Glutamatergic neuron (in vitro differentiated cells): ENCODE measurements at regions not wholly inside any gene's neighbourhood (a gene's known extent, or its start where the extent isn't known, plus 50 kb on each side); places are given as distances from the start of the nearest gene placed in this dataset.

Source experiments
- DNase-seq: peaks from one replicate; pipeline ENCODE4 v3.0.0; 2022
- H3K27ac Mint-ChIP-seq: one replicate; pipeline ENCODE4 v1.8.0; 2020; ENCODE audit warnings: mild to moderate bottlenecking, mixed read lengths, inconsistent platforms; ENCODE audit not compliant: unreplicated experiment
- H3K27me3 Mint-ChIP-seq: one replicate; pipeline ENCODE4 v1.8.0; 2020; ENCODE audit warnings: mild to moderate bottlenecking, moderate library complexity, mixed read lengths, inconsistent platforms; ENCODE audit not compliant: unreplicated experiment
- H3K36me3 Mint-ChIP-seq: one replicate; pipeline ENCODE4 v1.8.0; 2020; ENCODE audit warnings: mild to moderate bottlenecking, mixed read lengths, inconsistent platforms; ENCODE audit not compliant: unreplicated experiment
- H3K4me1 Mint-ChIP-seq: one replicate; pipeline ENCODE4 v1.8.0; 2020; ENCODE audit warnings: mild to moderate bottlenecking, low read depth, mixed read lengths, inconsistent platforms; ENCODE audit not compliant: unreplicated experiment
- H3K4me3 Mint-ChIP-seq: one replicate; pipeline ENCODE4 v1.8.0; 2020; ENCODE audit warnings: mild to moderate bottlenecking, mixed read lengths, inconsistent platforms; ENCODE audit not compliant: unreplicated experiment
- H3K9me3 Mint-ChIP-seq: one replicate; pipeline ENCODE4 v1.8.0; 2020; ENCODE audit warnings: mild to moderate bottlenecking, moderate library complexity, mixed read lengths, inconsistent platforms; ENCODE audit not compliant: unreplicated experiment
- TF ChIP-seq, protein P1 (sequence below): fragments of 200-600 bp; sonication (generic); IDR thresholded peaks from one replicate; pipeline ENCODE4 v1.5.0; 2021; ENCODE audit not compliant: partially characterized antibody, unreplicated experiment

DNA sequence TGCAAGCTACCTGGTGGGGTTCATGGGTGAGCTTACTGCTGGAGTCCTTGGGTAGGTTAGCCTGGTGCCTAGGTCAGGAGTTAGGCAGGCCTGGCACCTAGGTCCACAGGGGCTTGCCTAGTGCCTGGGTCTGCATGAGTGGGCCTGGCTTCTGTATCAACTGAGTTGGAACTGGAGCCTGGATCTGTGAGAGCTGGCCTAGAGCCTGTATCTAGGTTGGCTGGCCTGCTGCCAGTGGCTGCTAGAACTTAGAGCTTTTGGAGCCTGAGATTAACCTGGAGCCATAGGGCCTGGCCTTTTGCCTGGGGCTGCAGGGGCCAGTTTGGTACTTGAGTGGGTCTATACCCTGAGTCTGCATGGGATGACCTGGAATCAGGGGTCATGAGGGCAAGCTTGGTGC, 679.4 kb downstream of the NUP35 start:
- Mint-ChIP-seq H3K4me1 (no peaks in the 10 kb centered on the region), H3K27me3 (no peaks in the 10 kb centered on the region), H3K27ac (no peak overlapping the region), H3K9me3 (no peaks in the 10 kb centered on the region), H3K36me3 (no peaks in the 10 kb centered on the region), H3K4me3 (no peak overlapping the region)
- TF ChIP-seq, protein P1, sequence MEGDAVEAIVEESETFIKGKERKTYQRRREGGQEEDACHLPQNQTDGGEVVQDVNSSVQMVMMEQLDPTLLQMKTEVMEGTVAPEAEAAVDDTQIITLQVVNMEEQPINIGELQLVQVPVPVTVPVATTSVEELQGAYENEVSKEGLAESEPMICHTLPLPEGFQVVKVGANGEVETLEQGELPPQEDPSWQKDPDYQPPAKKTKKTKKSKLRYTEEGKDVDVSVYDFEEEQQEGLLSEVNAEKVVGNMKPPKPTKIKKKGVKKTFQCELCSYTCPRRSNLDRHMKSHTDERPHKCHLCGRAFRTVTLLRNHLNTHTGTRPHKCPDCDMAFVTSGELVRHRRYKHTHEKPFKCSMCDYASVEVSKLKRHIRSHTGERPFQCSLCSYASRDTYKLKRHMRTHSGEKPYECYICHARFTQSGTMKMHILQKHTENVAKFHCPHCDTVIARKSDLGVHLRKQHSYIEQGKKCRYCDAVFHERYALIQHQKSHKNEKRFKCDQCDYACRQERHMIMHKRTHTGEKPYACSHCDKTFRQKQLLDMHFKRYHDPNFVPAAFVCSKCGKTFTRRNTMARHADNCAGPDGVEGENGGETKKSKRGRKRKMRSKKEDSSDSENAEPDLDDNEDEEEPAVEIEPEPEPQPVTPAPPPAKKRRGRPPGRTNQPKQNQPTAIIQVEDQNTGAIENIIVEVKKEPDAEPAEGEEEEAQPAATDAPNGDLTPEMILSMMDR = no peak
- no peak for DNase-seq

- H3K4me3 Mint-ChIP-seq = no peak overlapping the region
- H3K4me1 Mint-ChIP-seq = no peaks in the 10 kb centered on the region
- no peaks in the 10 kb centered on the region for H3K9me3 Mint-ChIP-seq
- H3K27me3 Mint-ChIP-seq = no peaks in the 10 kb centered on the region
- no peaks in the 10 kb centered on the region for H3K36me3 Mint-ChIP-seq
- H3K27ac Mint-ChIP-seq = no peak overlapping the region
- no peak for DNase-seq
- TF ChIP-seq, protein P1 = no peak
Observed at GRCh38 chr2:183807870-183808269, 683.6 kb downstream of the NUP35 start.

- Mint-ChIP-seq H3K27ac (no peak overlapping the region), H3K4me1 (no peaks in the 10 kb centered on the region), H3K9me3 (no peaks in the 10 kb centered on the region), H3K4me3 (no peak overlapping the region), H3K27me3 (no peaks in the 10 kb centered on the region), H3K36me3 (no peaks in the 10 kb centered on the region)
- TF ChIP-seq, protein P1 = no peak
- DNase-seq = no peak
Observed at GRCh38 chr2:183809404-183809803, 685.2 kb downstream of the NUP35 start.

DNA sequence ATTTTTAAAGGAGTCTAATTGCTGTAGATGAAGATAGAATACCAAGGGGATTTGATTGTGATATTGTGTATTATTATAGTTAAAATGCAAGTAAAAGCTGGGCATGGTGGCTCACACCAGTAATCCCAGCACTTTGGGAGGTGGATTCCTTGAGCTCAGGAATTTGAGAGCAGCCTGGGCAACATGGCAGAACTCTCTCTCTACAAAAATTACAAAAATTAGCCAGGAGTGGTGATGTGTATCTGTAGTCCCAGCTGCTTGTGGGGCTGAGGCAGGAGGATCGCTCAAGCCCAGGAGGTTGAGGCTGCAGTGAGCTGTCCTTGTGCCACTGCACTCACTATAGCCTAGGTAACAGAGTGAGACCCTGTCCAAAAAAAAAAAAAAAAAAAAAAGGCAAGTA, 687.0 kb downstream of the NUP35 start:
- no peak overlapping the region for H3K27ac Mint-ChIP-seq

GRCh38 chr2:183812091-183812490, 687.8 kb downstream of the NUP35 start:
- Mint-ChIP-seq H3K4me3 (no peak overlapping the region), H3K4me1 (no peaks in the 10 kb centered on the region), H3K27me3 (no peaks in the 10 kb centered on the region), H3K27ac (no peak overlapping the region), H3K9me3 (no peaks in the 10 kb centered on the region), H3K36me3 (no peaks in the 10 kb centered on the region)
- TF ChIP-seq, protein P1 = no peak
- no peak for DNase-seq

More for the DNA sequence above, 687.0 kb downstream of the NUP35 start:
- no peak overlapping the region for H3K4me3 Mint-ChIP-seq
- TF ChIP-seq, protein P1 = no peak
- no peak for DNase-seq
- H3K27me3 Mint-ChIP-seq = no peaks in the 10 kb centered on the region
- no peaks in the 10 kb centered on the region for H3K4me1 Mint-ChIP-seq
- H3K9me3 Mint-ChIP-seq = no peaks in the 10 kb centered on the region
- no peaks in the 10 kb centered on the region for H3K36me3 Mint-ChIP-seq
